GM19351 (cell line): ENCODE measurements at regions not wholly inside any gene's neighbourhood (a gene's known extent, or its start where the extent isn't known, plus 50 kb on each side); places are given as distances from the start of the nearest gene placed in this dataset.

ENCODE experiments used
- ATAC-seq: cut with Tn5 transposase; IDR thresholded peaks from one replicate; pipeline ENCODE4 v1.9.1; 2021; ENCODE audit warnings: mild to moderate bottlenecking, moderate library complexity; ENCODE audit not compliant: unreplicated experiment

- no peak for ATAC-seq
Measured at GRCh38 chr2:177073611-177074010, 139.0 kb upstream of the HNRNPA3 start.

- ATAC-seq = no peak
Measured at GRCh38 chr2:177074099-177074710, 138.4 kb upstream of the HNRNPA3 start.

GRCh38 chr2:177075254-177075653 is 137.3 kb upstream of the HNRNPA3 start:
- ATAC-seq = no peak

GRCh38 chr2:177076636-177077179 is 135.9 kb upstream of the HNRNPA3 start:
- no peak for ATAC-seq

- no peak for ATAC-seq
Measured at GRCh38 chr2:177077778-177078177, 134.8 kb upstream of the HNRNPA3 start.

GRCh38 chr2:177078416-177078815 is 134.2 kb upstream of the HNRNPA3 start:
- no peak for ATAC-seq

GRCh38 chr2:177078855-177079254 is 133.7 kb upstream of the HNRNPA3 start:
- no peak for ATAC-seq

- no peak for ATAC-seq
Measured at GRCh38 chr2:177080746-177081284, 131.8 kb upstream of the HNRNPA3 start.

GRCh38 chr2:177084607-177085006 is 128.0 kb upstream of the HNRNPA3 start:
- no peak for ATAC-seq

GRCh38 chr2:177088529-177088928 is 124.1 kb upstream of the HNRNPA3 start:
- no peak for ATAC-seq

- ATAC-seq = no peak
Measured at GRCh38 chr2:177090967-177091366, 121.6 kb upstream of the HNRNPA3 start.

GRCh38 chr2:177093371-177093770 is 119.2 kb upstream of the HNRNPA3 start:
- no peak for ATAC-seq

- no peak for ATAC-seq
Measured at GRCh38 chr2:177098001-177098613, 114.5 kb upstream of the HNRNPA3 start.

- ATAC-seq = no peak
Measured at GRCh38 chr2:177101930-177102329, 110.7 kb upstream of the HNRNPA3 start.

- ATAC-seq = peak; percentile 67
Measured at GRCh38 chr2:177106212-177106611, 106.4 kb upstream of the HNRNPA3 start.

GRCh38 chr2:177108890-177109289 is 103.7 kb upstream of the HNRNPA3 start:
- no peak for ATAC-seq

- ATAC-seq = no peak
Measured at GRCh38 chr2:177114712-177115111, 97.9 kb upstream of the HNRNPA3 start.

GRCh38 chr2:177117755-177118154 is 94.8 kb upstream of the HNRNPA3 start:
- ATAC-seq = no peak

- ATAC-seq = no peak
Measured at GRCh38 chr2:177118636-177119035, 94.0 kb upstream of the HNRNPA3 start.

GRCh38 chr2:177119099-177119498 is 93.5 kb upstream of the HNRNPA3 start:
- no peak for ATAC-seq

- ATAC-seq = no peak
Measured at GRCh38 chr2:177123048-177123447, 89.5 kb upstream of the HNRNPA3 start.

- ATAC-seq = no peak
Measured at GRCh38 chr2:177124371-177124770, 88.2 kb upstream of the HNRNPA3 start.
